Brain microvascular endothelial cell (primary cell): ENCODE measurements at regions not wholly inside any gene's neighbourhood (a gene's known extent, or its start where the extent isn't known, plus 50 kb on each side); places are given as distances from the start of the nearest gene placed in this dataset.
A peak's percentile ranks its signal among the peaks of the same experiment; 100 is the strongest.

ENCODE experiments used
- DNase-seq: peaks from one replicate; pipeline ENCODE4 v3.0.0-alpha.2; 2020
- H3K27ac ChIP-seq: fragments of 250-450 bp; sonication (Bioruptor Pico); 2 replicates; pipeline ENCODE4 v1.5.1; 2020; ENCODE audit warnings: mild to moderate bottlenecking, moderate library complexity
- H3K27me3 ChIP-seq: fragments of 250-450 bp; sonication (Bioruptor Pico); replicated peaks from 2 replicates; pipeline ENCODE4 v1.5.1; 2020; ENCODE audit warnings: mild to moderate bottlenecking
- H3K36me3 ChIP-seq: fragments of 250-450 bp; sonication (Bioruptor Pico); replicated peaks from 2 replicates; pipeline ENCODE4 v1.5.1; 2020; ENCODE audit warnings: mild to moderate bottlenecking
- H3K4me3 ChIP-seq: 2 replicates; pipeline ENCODE4 v1.5.1; 2011; ENCODE audit warnings: low read depth, mild to moderate bottlenecking, control low read depth, low read length, moderate library complexity
- in situ Hi-C: cut with HindIII; loops from 2 replicates; pipeline ENCODE4 v1.10.0; 2017; ENCODE audit warnings: low sequenced_read_pairs, low pct_ligation_motif_present
- TF ChIP-seq, protein P1 (sequence below): IDR thresholded peaks from 2 replicates; pipeline ENCODE4 v1.5.1; 2011; ENCODE audit warnings: low read depth, mild to moderate bottlenecking, moderate library complexity, low read length, control low read depth, inconsistent platforms; ENCODE audit errors: missing control alignments

DNA sequence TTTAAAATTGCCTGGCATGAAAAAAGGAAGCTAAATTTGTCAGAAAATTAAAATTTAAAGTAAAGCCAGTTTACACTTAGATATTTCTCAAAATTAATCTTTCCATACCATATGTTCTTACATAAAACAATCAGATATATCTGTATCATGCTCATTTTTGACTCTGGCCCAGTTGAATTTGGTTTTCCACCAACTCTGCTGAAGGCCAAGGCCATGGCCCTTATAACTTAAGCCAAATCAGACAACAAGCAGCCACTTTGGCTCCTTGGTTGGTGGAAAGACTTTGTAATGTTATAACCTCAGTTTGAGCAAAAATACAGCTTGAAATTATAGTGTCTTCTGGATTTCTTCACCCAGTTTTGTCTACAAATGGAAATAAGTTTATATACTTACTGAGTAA is 97.3 kb downstream of the CENPW start:
- H3K4me3 ChIP-seq = no peak overlapping the region
- no peak overlapping the region for H3K27ac ChIP-seq
- TF ChIP-seq, protein P1, sequence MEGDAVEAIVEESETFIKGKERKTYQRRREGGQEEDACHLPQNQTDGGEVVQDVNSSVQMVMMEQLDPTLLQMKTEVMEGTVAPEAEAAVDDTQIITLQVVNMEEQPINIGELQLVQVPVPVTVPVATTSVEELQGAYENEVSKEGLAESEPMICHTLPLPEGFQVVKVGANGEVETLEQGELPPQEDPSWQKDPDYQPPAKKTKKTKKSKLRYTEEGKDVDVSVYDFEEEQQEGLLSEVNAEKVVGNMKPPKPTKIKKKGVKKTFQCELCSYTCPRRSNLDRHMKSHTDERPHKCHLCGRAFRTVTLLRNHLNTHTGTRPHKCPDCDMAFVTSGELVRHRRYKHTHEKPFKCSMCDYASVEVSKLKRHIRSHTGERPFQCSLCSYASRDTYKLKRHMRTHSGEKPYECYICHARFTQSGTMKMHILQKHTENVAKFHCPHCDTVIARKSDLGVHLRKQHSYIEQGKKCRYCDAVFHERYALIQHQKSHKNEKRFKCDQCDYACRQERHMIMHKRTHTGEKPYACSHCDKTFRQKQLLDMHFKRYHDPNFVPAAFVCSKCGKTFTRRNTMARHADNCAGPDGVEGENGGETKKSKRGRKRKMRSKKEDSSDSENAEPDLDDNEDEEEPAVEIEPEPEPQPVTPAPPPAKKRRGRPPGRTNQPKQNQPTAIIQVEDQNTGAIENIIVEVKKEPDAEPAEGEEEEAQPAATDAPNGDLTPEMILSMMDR = no peak
- no peaks in the 10 kb centered on the region for H3K36me3 ChIP-seq
- in situ Hi-C loops = no loop called here
- no peak for DNase-seq
- H3K27me3 ChIP-seq = no peaks in the 10 kb centered on the region

DNA sequence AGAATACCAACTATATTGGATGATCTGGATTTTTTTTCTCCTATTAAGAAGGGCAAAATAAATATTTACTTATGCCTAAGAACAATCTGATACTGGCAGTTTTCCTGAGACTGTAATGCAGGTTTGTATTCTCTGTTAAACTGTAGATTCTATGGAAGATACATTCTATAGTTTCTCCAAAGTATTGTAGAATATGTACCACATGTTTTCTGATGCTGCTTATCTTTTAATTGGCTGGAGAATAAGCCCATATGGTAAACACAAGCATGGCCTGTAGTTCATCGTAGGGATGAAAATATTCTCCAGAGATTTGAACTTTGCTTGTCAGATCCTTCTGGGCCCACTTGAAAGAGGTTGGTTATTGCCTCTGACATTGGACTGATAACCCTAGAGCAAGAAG is 99.1 kb downstream of the CENPW start:
- DNase-seq = no peak
- Histone ChIP-seq H3K27ac (no peak overlapping the region), H3K36me3 (no peaks in the 10 kb centered on the region), H3K4me3 (no peak overlapping the region), H3K27me3 (no peaks in the 10 kb centered on the region)
- TF ChIP-seq, protein P1 = no peak
- in situ Hi-C loops = no loop called here

DNA sequence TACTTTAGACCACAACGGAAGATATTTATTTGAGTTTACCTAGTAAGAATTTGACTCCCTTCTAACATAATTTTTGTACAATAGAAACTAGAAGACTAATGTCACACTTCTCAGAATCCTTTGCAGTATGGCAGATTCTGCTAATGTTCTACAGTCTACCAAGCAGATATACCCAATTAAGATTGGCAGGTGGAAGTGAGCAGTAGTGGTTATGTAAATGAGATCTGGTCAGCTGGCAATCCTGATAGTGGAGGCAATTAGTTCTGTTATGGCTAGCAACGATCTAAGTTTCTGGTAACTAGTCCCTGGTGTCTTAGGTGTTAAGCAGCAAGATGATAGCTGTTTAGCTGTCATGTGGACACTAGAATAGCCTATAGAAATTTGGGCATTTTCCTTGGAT is 101.0 kb downstream of the CENPW start:
- Histone ChIP-seq H3K27ac (no peak overlapping the region), H3K4me3 (no peak overlapping the region), H3K27me3 (no peaks in the 10 kb centered on the region), H3K36me3 (no peaks in the 10 kb centered on the region)
- DNase-seq = no peak
- TF ChIP-seq, protein P1 = no peak
- in situ Hi-C loops = no loop called here

DNA sequence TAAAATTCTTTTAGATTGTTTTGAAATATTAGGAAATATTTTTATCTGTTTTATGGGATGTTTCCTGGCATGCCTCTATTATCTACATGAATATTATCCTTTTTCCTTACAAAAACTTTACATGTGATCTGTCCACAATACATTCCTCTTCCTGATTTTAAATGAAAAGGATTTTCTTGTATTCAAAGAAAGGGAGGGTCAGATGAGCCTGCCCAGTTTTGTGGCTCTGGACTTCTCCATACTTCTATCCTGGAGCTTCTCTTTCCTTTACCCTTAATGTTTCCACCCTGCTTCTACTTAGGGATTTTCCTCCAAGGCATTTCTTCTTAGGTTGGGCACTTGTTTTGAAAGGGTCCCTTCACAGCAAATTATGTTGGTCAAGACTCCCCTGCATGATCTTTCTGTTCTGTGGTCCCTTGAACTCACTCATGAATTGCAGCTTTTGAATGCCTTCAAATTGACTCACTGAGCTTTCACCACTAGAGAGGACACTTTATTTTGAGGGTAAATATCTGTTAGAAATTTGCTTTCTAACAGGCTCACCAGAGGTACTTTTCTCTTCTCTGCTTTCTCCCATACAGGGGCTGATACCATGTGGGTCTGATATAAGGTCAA is 104.9 kb downstream of the CENPW start:
- DNase-seq = peak; percentile 44
- H3K27ac ChIP-seq = peak overlapping the region; percentile 20
- no peaks in the 10 kb centered on the region for H3K27me3 ChIP-seq
- TF ChIP-seq, protein P1 = no peak
- H3K36me3 ChIP-seq = no peaks in the 10 kb centered on the region
- in situ Hi-C loops = no loop called here
- H3K4me3 ChIP-seq = no peak overlapping the region

DNA sequence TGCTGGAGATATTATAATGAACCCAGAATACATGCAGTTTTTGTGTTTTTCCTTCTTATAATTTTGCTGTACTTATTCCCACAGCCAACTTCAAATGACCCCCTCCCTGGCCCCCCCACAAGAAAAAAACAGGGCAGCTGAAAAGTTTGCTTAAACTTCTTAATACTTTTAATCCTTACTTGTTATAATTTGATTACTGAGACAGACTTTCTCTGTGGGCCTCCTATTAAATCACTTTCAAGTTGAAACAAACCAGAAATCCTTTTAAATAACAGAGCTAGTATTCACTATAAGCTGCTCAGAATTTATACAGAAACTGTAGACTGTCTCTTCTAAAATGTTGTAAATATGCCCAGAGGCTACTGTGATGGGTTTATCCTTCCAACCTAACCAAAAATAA is 106.3 kb downstream of the CENPW start:
- no peak for DNase-seq
- Histone ChIP-seq H3K4me3 (no peak overlapping the region), H3K27me3 (no peaks in the 10 kb centered on the region), H3K36me3 (no peaks in the 10 kb centered on the region), H3K27ac (no peak overlapping the region)
- TF ChIP-seq, protein P1 = no peak
- in situ Hi-C loops = no loop called here

DNA sequence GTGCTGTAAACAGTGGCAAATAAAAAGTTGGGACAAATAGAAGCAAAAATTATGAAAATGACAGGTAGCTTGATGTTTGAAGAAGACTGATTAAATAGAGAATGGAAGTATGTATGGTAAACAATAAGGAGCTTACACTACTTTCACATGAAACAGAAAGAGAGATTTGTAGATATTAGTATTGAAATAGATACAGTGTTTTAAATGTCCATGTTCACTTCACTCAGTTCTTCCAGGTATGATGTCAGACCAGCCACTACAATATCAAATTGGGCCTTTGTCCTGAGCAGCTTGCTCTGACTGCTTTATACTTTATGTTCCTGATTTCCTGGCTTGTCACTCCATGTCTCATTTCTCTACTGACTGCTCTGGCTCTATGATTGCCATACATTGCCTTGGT is 107.5 kb downstream of the CENPW start:
- TF ChIP-seq, protein P1 = no peak
- in situ Hi-C loops = no loop called here
- no peak overlapping the region for H3K27ac ChIP-seq
- no peak for DNase-seq
- no peaks in the 10 kb centered on the region for H3K36me3 ChIP-seq
- H3K4me3 ChIP-seq = no peak overlapping the region
- no peaks in the 10 kb centered on the region for H3K27me3 ChIP-seq
